PC-9 (cell line): ENCODE measurements at regions not wholly inside any gene's neighbourhood (a gene's known extent, or its start where the extent isn't known, plus 50 kb on each side); places are given as distances from the start of the nearest gene placed in this dataset.

Experiments
- EZH2 ChIP-seq: fragments of 200-600 bp; sonication (generic); IDR thresholded peaks from 2 replicates; pipeline ENCODE4 v1.8.0; 2017; ENCODE audit warnings: antibody characterized with exemption, low read depth
- TF ChIP-seq, protein P1 (sequence below): fragments of 200-600 bp; sonication (generic); conservative IDR thresholded peaks from 2 replicates; pipeline ENCODE4 v1.6.1; 2017; ENCODE audit warnings: mixed run types, antibody characterized with exemption, mild to moderate bottlenecking, moderate library complexity

- TF ChIP-seq, protein P1, sequence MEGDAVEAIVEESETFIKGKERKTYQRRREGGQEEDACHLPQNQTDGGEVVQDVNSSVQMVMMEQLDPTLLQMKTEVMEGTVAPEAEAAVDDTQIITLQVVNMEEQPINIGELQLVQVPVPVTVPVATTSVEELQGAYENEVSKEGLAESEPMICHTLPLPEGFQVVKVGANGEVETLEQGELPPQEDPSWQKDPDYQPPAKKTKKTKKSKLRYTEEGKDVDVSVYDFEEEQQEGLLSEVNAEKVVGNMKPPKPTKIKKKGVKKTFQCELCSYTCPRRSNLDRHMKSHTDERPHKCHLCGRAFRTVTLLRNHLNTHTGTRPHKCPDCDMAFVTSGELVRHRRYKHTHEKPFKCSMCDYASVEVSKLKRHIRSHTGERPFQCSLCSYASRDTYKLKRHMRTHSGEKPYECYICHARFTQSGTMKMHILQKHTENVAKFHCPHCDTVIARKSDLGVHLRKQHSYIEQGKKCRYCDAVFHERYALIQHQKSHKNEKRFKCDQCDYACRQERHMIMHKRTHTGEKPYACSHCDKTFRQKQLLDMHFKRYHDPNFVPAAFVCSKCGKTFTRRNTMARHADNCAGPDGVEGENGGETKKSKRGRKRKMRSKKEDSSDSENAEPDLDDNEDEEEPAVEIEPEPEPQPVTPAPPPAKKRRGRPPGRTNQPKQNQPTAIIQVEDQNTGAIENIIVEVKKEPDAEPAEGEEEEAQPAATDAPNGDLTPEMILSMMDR: no peak
- TF ChIP-seq EZH2: no peak
Measured at GRCh38 chr2:156955701-156956100, 301.8 kb upstream of the GALNT5 start.
